ENCODE measurements at regions not wholly inside any gene's neighbourhood (a gene's known extent, or its start where the extent isn't known, plus 50 kb on each side); places are given as distances from the start of the nearest gene placed in this dataset.

DNA sequence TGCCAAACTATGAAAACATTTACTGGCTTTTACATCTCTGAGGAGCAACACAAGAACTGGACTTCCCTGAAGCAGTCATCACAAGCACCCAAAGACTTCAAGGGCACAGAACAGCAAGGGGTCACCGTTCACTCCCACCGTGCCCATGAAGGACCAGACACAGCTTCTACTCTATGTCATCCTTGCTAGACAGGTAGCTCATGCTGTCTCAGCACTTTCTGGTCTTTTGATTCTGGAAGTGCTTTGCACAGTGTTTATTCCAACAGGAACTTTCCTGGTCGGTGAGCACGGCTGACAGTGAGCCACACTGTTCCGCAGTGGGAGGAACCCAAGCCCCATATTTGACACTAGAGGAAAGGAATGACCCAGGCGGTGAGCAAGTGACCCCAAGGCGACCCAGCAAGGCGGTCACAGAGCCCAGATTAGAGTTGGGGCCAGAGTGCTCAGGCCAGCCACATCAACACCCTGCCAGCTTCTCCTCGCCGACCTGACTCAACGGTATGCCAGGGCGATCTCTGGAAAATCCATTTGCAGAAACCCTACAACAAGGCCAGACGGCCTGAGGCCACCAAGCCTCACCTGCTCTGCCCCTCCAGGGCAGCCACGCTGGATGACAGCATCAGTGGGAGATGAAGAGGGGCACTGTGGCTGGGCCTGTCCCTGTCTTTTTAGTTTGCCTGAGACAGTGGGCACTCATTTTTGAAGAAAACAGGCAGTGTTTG lies 318.6 kb downstream of the TCERG1L start:
- DNase-seq (ENCODE audit: low read depth): no peak
- H3K4me3 ChIP-seq (ENCODE audit: low read depth, low read length): no peak overlapping the region

DNA sequence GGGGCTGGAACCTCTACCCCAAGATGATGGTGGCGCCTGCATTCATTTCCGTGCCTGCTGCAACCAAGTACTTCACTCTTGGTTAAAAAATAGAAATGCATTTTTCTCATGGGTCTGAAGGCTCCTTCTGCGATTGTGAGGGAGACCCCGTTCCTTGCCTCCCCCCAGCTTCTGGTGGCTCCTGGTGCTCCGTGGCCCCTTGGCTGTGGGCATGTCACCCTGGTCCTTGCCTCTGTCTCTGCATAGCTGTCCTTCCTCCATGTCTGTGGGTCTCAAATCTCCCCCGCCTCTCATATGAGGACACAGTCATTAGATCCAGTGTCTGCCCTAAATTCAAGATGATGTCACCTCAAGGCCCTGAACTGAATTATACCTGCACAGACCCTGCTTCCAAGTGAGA lies 317.9 kb downstream of the TCERG1L start:
- H3K4me3 ChIP-seq (ENCODE audit: low read depth, low read length): no peak overlapping the region
- DNase-seq (ENCODE audit: low read depth): no peak

DNA sequence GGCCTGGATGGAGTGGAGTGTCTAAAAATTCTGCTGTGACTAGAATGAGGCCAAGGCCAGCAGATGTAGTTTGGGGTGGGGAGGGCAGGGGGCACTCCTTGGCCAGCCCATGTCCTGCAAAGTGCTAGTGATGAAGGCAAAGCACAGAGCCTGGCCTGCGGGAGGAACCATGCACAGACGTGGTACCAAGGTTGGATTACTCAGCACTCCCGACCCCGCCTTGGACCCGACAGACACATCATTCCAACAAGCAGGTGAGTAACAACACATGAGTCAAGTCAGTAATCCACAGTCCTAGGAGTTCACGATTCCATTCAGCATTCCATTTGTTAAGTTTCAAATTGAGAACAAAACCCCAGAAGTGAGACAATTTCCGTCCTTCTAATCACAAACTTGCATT lies 317.3 kb downstream of the TCERG1L start:
- H3K4me3 ChIP-seq (ENCODE audit: low read depth, low read length): no peak overlapping the region
- no peak for DNase-seq (ENCODE audit: low read depth)

DNA sequence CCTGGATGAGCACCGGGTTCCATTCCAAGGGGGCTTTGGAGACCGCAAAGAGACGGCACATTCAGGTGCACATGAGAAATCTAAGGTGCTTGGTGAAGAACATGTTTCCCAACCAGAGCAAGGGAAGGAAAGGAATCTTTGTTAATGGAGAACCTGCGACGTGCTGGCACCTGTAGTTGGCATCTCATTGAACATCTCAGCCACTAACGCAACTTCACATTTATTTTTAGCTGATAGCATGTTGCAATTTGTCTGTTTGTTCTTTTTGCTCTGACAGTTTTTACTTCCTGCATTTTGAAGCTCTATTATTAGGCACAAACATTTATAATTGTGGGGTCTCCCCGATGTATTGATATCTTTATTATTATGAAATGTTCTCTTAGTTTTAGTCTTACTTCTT lies 316.7 kb downstream of the TCERG1L start:
- no peak for DNase-seq (ENCODE audit: low read depth)

DNA sequence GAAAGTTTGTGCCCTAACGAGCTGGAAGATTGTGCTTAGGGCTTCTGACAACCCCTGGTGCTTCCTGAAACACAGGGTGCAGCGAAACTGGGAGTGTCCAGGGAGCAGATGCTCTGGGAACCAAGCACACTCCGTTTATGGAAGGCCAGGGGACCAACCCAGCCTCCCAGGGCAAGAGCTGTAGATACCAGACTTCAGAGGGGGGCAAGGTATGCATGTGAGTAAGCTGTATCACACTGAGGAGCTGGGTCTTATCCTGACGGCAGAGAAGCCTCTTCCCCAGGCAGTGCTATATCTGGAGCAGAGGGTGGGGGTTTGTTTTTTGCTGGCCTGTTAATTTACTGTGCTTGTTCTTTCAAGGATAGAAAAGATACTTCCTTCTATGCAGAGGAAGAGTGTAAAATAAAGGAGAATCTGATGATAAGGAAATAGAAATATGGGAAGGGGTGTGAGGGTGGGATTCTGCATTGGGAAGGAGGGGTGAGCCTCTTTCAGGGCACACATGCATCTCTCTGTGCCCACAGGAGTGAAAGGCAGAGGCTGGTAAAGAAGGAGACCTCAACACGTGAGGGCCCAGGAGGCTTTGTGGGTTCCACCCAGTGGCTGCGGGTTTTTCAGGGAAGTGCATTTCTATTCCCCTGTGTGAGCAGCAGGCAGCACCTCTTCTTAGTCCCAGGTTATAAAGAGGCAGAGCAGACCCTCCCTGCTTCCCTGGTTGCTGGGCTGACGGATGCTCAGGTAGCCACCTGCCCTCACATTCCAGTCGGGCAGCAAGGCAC lies 314.1 kb downstream of the TCERG1L start:
- no peak overlapping the region for H3K4me3 ChIP-seq (ENCODE audit: low read depth, low read length)
- no peak for DNase-seq (ENCODE audit: low read depth)

More for the DNA sequence above, 316.7 kb downstream of the TCERG1L start:
- no peak overlapping the region for H3K4me3 ChIP-seq (ENCODE audit: low read depth, low read length)

DNA sequence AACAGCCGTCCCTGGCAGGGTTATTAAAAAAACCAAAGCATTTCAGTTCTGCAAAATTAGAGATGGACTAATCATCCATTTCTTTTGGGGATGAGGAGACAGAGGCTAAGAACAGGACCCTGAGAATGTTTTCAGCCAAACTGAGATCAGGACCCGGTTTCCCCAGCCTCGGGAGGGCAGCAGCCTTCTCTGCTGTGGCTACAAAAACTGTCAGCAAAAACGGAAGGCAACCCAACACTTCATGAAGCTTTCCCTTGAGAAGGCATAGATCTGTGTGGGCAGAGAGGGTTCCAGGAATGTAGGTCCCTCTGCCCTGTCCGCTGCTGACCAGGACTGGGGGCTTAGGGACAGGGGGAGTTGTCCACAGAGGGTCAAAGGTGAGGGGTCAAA lies 313.5 kb downstream of the TCERG1L start:
- DNase-seq (ENCODE audit: low read depth): no peak
- no peak overlapping the region for H3K4me3 ChIP-seq (ENCODE audit: low read depth, low read length)

DNA sequence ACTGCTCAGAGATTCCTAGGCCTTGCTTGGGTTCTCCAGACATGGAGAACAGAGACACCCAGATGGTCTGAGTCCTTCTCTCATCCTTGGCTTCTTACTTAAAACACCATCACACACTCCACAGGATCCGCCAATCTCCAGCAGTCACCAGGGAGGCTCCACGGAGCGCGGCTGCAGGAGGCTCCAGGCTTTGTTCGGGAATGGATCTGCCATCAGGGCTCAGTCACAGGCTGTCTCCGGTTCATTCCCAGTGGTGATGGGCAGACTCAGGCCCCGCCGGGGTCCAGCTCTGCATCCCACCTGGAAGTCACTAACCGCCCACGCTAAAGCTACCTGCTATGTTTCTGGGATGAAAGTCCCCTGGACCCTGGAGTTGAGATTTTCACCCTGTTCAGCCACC lies 312.9 kb downstream of the TCERG1L start:
- no peak for DNase-seq (ENCODE audit: low read depth)
- no peak overlapping the region for H3K4me3 ChIP-seq (ENCODE audit: low read depth, low read length)

DNA sequence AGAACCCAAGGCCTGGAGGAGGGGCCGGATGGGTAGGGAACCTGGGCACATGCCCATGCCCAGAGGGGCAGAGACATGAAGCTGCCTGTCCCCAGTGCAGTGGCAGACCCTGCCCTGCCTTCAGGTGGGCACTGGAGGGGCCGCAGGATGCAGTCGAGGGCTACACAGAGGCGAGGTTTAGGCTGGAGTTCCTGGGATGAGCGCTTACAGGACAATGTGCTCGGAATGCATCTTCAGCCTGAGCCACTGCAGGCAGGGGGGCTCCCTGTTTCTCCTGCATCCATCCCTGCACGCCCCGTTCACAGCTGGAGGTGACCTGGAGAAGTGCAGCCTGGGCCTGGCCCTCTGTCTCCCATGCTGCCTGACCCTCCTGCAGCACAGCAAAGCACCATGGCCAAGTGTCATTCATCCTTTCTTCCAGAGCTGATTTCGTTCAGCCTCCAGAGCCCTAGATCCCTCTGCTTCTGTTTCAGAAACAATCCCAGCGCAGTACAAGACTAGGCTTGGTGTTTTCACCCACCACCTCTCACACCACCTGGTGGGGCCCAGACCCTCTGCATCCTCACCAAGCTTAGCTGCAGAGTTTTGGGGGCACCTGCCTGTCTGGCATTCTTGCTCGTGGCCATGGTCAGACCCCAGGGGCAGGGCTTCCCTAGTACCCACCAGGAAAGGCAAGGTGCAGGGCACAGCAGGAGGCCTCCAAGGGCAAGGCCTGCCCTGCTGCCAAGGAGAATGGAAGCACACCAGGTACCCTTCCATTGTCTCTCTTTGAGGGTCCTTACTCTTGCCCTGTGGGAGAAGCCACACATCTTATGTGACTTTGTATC lies 311.9 kb downstream of the TCERG1L start:
- DNase-seq (ENCODE audit: low read depth): no peak
- no peak overlapping the region for H3K4me3 ChIP-seq (ENCODE audit: low read depth, low read length)

DNA sequence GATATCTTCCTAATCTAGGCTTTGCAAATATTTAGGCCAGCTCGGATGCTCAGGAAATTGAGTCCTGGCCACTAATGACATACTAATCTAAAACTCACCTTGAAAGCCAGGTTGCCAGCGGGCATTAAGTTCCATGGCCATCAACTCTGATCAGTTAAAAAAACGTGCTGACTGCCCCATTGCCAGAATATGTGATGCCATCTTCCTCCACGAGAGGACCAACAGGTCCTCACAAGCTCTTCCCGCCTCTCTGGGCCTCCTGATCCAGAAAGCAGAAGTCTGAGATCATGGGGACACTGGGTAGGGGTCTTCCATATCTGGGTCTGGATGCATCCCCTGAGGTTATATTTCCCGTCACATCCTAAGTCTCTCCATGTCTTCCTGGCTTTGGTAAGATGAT lies 311.3 kb downstream of the TCERG1L start:
- H3K4me3 ChIP-seq (ENCODE audit: low read depth, low read length): no peak overlapping the region

DNA sequence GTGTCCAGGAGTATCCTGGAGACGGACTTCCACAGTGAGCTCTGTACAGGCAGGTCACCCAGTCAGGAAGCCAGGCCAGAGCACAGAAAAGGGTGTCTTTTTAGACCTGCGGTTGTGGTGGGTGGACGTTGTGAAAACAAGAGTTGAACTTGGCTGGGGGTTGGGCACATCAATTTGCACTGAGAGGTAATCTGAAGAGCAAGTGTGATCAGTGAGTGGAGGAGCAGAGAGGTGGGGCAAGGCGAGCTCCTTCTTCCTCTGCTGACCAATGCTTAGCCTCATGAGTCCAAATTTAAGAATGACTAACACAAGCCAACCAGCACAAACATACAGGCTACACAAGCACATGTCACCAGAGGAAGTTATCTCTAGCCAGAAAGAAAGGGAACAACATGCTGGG lies 310.8 kb downstream of the TCERG1L start:
- no peak overlapping the region for H3K4me3 ChIP-seq (ENCODE audit: low read depth, low read length)
- no peak for DNase-seq (ENCODE audit: low read depth)

More for the DNA sequence above, 311.3 kb downstream of the TCERG1L start:
- DNase-seq (ENCODE audit: low read depth): no peak

DNA sequence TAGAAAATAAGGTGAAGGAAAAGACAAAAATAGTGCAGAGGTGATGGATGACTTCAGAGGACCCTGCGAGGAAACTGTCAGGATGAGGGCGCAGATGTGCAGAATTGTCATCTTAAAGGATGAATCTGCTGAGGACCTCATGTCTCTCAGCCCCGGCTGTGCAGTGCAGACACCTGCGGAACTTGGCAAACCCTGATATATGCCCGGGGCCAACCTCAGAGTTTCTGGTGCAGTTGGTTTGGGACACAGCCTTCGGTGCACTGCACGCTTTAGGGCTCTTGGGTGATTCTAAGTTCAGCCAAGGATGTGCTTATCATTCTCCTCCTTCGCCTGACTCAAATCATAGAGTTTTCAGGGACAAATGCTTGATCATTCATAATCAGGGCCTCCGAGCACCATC lies 310.1 kb downstream of the TCERG1L start:
- DNase-seq (ENCODE audit: low read depth): no peak
- no peak overlapping the region for H3K4me3 ChIP-seq (ENCODE audit: low read depth, low read length)

DNA sequence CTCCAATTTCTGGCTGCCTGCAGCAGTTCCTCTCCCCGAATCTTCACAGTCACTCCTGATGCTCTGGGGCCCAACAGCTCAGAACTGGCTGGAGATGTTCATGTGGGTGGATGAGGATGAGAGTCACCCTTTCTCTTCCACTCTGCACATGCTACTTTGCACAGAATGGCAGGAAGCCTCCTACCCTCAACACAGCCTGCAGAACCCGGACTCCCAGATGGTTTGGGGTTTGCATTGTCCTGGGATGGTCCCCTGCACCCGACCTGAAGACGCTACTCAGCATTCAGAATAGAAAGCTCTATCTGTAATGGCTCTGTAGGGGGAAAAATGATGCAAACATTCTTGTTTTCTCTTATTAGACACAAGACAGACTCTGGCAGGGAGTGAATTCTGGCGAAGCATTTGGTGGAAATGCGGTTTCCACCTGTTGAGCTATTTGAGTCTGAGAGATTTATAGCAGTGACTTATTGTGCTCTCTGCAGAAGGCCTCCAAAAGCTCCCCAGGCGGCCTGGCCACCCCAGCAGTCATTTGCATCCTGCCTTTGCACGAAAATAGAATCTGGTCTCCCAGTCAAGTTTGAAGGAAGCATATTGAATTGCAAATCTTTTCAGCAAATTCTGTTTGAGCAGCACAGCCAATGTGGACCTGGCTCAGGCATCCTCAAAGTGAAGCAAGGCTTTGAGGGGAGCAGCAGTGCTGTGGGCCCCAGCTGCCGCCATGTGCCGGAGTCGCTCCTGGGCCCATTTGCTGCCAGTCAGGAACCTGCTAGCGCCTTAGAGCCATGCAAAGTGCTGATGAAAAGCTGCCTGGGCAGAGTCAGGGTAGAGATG lies 309.3 kb downstream of the TCERG1L start:
- no peak for DNase-seq (ENCODE audit: low read depth)
- H3K4me3 ChIP-seq (ENCODE audit: low read depth, low read length): no peak overlapping the region

DNA sequence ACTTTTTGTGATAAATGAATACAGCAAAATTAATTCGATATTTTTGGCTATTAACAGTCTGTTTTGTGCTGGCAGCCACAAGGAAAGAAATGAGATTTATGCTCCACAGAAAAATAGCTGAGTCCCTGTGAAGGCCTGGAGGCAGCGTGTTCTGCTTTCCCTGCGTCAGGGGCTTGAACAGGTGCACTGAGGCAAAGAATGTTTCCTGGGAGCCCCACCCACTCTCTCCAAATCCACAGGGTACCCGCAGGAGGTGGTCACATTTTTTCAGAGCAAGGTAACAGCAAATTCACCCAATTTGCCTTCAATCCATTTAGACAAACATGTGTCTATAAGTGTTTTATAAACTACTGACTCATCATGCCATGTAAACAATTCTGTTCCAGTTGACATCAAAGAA lies 308.1 kb downstream of the TCERG1L start:
- H3K4me3 ChIP-seq (ENCODE audit: low read depth, low read length): no peak overlapping the region
- no peak for DNase-seq (ENCODE audit: low read depth)

DNA sequence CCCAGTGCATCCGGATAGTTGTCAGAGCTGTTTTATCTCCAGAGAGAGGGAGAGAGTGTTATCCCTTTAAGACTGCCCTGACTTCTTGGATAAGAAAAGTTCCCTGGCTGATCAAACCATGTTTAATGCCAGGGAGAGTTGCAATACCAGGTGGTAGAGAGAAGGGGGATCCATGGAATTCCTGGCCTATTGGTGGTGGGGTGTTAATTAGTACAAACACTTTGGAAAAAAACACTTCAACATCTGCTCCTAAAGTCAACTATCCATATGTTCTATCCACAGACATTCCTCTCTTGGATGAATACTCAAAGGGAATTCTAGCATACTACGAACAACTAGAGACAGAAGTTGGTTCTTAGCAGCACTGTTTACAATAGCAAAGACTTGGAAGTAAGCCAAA lies 307.2 kb downstream of the TCERG1L start:
- no peak for DNase-seq (ENCODE audit: low read depth)
- H3K4me3 ChIP-seq (ENCODE audit: low read depth, low read length): no peak overlapping the region

DNA sequence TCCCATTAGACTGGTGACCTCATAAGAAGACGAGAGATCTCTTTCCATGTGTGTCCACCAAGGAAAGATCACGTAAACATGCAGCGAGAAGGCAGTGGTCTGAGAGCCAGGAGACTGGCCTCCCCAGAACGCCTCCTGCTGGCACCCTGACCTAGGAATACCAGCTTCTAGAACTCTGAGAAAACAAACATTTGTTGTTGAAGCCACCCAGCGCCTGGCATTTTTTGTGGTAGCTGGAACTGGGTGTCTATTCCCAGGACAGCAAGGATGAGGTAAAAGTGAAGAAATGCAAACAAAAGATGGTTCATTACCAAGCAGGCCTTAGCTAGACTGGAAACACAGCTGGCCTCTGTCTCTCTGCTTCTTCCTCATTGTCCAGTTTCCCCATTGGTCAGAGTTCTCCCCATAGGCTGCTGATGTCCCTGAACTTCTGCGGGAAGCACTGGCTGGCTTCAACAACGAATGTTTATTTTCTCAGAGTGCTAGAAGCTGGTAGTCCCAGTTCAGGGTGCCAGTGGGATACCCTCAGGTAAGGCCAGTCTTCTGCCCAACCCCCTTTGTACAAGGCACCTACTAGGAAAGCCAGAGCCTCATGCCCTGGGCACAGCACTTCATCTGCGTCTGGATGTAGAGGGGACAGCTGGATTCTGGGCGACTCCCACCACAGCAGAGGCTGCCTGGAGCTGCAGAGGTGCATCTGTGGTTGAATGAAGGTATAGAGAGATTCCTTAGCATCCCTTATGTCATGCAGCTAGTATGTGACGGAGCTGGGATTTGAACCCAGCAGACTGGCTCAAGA lies 304.9 kb downstream of the TCERG1L start:
- H3K4me3 ChIP-seq (ENCODE audit: low read depth, low read length): no peak overlapping the region
- DNase-seq (ENCODE audit: low read depth): no peak

DNA sequence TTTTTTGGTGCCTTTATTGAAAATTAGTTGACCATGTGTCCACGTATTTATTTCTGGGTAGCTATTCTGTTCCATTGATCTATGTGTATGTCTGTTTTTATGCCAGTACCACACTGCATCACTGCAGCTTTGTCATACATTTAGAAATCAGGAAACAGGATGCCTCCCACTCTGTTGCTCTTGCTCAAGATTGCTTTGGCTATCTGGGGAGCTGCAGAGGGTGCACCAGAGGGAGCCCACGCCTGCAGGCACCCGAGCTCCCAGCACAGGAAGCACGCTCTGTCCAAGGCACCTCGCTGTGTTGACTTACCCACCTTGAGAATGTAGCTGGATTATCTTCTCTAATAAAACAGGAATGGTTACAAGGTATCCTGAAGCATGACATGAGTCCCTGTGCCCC lies 301.7 kb downstream of the TCERG1L start:
- H3K4me3 ChIP-seq (ENCODE audit: low read depth, low read length): no peak overlapping the region
- DNase-seq (ENCODE audit: low read depth): no peak

DNA sequence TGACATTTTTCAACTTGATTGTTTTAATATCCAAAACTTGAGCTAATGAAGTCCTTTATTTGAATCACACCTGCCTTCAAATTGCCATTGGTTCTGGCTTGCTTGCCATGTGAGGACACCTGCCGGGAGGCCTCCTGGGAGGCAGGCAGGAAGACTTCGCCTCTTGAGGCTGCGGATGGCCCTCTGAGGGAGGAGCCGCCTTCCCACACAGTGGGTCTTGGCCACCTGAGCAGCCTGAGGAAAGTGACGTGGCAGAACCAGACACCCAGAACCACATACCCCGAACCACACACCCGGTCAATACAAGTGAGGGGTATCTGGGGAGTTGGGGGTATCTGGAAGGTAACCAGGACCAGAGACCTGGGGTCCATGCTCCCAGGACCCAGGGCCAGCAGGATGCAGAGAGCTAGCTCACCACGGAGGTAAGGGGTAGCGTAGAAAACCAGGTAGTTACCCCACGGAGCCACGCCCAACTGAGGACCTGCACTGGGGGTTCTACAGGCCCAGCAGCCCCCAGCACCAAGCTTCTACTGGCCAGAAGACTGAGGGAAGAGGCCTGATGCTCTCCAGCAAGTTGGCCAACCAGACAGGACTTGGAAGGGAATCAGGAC lies 300.5 kb downstream of the TCERG1L start:
- DNase-seq (ENCODE audit: low read depth): no peak

DNA sequence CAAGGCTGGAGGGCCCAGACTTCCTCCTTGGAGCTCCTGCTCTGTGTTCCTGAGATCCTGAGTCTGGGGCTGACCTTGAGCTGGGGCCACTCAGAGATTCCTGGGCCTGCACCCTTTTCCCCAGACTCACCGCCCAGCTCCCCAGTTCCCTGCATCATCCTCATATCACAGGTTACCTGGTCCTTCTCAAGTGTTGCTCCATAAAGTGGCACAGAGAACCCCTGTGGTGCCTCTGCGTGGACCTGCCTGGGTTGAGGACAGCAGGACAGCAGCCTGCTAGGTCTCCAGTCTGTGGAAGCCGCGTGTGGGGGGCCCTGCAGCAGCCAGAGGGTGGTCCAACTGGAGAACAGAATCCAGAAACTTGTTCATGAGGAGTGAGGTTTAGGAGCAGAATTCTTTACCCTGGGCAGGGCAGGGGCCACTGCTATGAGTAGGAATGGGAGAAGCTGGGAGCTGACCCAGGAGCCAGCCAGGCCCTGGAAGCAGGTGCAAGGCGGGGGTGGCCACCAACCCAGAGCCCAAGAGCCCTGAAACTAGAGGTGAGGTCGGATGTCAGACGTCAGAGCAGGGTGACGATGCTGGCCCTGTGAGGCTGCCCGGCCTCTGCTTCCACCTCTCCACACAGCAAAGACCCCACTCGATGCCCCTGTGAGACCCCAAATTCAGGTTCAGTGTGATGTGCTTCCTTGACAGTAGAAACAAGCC lies 299.4 kb downstream of the TCERG1L start:
- no peak overlapping the region for H3K4me3 ChIP-seq (ENCODE audit: low read depth, low read length)
- DNase-seq (ENCODE audit: low read depth): no peak

More for the DNA sequence above, 300.5 kb downstream of the TCERG1L start:
- H3K4me3 ChIP-seq (ENCODE audit: low read depth, low read length): no peak overlapping the region

Measured in skeletal muscle cell (primary cell).